RWPE2 (cell line): ENCODE measurements at regions not wholly inside any gene's neighbourhood (a gene's known extent, or its start where the extent isn't known, plus 50 kb on each side); places are given as distances from the start of the nearest gene placed in this dataset.

Experiments
- ATAC-seq: fragments of 200-7000 bp; cut with Tn5 transposase; 3 replicates; pipeline ENCODE4 v1.9.1; 2021; ENCODE audit warnings: low read depth
- DNase-seq: peaks from one replicate; pipeline ENCODE4 v3.0.0-alpha.2; 2020; ENCODE audit warnings: low spot score
- H3K27ac ChIP-seq: fragments of 450-650 bp; 2 replicates; pipeline ENCODE4 v1.5.1; 2017; ENCODE audit warnings: mild to moderate bottlenecking; ENCODE audit not compliant: poor library complexity, severe bottlenecking
- H3K27me3 ChIP-seq: fragments of 250-450 bp; sonication (Bioruptor Pico); 2 replicates; pipeline ENCODE4 v1.5.1; 2021; ENCODE audit warnings: mild to moderate bottlenecking, moderate library complexity; ENCODE audit not compliant: insufficient read depth, poor library complexity, severe bottlenecking
- H3K36me3 ChIP-seq: fragments of 250-450 bp; sonication (Bioruptor Pico); 2 replicates; pipeline ENCODE4 v1.5.1; 2020; ENCODE audit warnings: low read depth, mild to moderate bottlenecking, moderate library complexity
- H3K4me1 ChIP-seq: fragments of 250-450 bp; sonication (Bioruptor Pico); 2 replicates; pipeline ENCODE4 v1.5.1; 2021; ENCODE audit warnings: mild to moderate bottlenecking, moderate library complexity; ENCODE audit not compliant: insufficient read depth, poor library complexity, severe bottlenecking
- H3K4me3 ChIP-seq: fragments of 250-450 bp; sonication (Bioruptor Pico); 2 replicates; pipeline ENCODE4 v1.5.1; 2021; ENCODE audit warnings: mild to moderate bottlenecking, moderate library complexity; ENCODE audit not compliant: severe bottlenecking
- H3K9me3 ChIP-seq: fragments of 250-450 bp; sonication (Bioruptor Pico); 2 replicates; pipeline ENCODE4 v1.5.1; 2021; ENCODE audit warnings: mild to moderate bottlenecking, moderate library complexity; ENCODE audit not compliant: severe bottlenecking
- TF ChIP-seq, protein P1 (sequence below): fragments of 450-650 bp; IDR thresholded peaks from one replicate; pipeline ENCODE4 v1.5.1; 2017; ENCODE audit warnings: mild to moderate bottlenecking, moderate library complexity; ENCODE audit not compliant: poor library complexity, severe bottlenecking

DNA sequence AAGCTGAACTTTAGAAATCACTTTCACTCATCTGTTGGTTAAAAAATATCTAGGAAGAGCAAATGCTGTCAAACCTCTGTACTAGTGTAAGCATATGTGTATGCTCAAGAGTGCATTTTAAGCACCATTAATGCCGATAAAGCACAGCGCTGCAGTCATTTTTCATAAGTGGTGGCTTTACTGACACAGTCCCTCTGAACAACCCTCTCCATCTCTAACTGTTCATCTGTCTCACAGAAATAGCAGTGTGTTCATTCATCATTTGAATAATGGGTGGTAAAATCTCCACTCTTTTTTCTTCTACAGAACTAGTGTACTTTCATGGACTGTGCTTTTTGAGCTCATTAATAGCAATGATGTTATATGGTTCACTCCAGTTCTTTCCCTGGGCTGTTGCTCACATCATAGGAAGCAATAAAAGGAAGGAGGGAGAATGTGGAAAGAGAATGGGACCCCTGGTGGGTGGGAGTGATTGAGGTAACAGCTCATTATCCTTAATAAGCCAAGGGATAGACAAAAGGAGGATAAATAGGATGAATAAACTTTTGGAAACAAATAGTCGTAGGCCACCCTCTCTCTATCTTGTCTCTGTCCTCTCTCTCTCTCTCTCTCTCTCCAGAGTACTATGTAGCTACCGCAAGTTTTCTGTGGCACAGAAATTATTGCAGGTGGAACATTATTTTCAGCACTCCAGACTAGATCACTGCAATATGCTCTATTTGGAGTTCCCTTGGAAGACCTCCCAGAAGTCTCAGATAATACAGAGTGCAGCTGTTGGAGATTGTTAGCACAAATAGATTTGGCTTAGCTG lies 117.9 kb upstream of the PRDM9 start:
- Histone ChIP-seq H3K27ac (no peak overlapping the region), H3K27me3 (no peaks in the 10 kb centered on the region), H3K9me3 (no peaks in the 10 kb centered on the region), H3K4me3 (no peak overlapping the region), H3K36me3 (no peaks in the 10 kb centered on the region), H3K4me1 (no peaks in the 10 kb centered on the region)
- TF ChIP-seq, protein P1, sequence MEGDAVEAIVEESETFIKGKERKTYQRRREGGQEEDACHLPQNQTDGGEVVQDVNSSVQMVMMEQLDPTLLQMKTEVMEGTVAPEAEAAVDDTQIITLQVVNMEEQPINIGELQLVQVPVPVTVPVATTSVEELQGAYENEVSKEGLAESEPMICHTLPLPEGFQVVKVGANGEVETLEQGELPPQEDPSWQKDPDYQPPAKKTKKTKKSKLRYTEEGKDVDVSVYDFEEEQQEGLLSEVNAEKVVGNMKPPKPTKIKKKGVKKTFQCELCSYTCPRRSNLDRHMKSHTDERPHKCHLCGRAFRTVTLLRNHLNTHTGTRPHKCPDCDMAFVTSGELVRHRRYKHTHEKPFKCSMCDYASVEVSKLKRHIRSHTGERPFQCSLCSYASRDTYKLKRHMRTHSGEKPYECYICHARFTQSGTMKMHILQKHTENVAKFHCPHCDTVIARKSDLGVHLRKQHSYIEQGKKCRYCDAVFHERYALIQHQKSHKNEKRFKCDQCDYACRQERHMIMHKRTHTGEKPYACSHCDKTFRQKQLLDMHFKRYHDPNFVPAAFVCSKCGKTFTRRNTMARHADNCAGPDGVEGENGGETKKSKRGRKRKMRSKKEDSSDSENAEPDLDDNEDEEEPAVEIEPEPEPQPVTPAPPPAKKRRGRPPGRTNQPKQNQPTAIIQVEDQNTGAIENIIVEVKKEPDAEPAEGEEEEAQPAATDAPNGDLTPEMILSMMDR: no peak
- DNase-seq: no peak
- ATAC-seq: no peak

DNA sequence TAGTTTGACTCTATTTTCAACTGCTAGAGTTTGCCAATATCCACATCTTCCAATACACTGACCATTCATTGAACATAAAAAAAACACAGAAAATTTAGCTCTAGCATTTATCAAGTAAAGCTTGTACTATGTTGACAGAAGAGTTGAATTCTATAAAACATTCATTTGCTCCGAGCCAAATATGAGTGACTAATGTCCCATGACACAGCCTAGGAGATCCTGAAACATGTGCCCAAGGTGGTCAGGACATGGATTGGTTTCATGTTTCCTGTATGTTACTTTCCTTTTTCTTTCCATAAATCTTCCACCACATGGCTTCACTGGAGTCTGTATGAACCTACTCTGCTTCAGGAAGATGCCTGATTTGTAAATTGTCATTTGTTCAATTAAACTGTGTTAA lies 122.4 kb upstream of the PRDM9 start:
- DNase-seq (no peak), ATAC-seq (peak; percentile 21; the same call in 1 of the 3 replicates)
- Histone ChIP-seq H3K4me1 (no peaks in the 10 kb centered on the region), H3K27me3 (no peaks in the 10 kb centered on the region), H3K9me3 (no peaks in the 10 kb centered on the region), H3K4me3 (no peak overlapping the region), H3K36me3 (no peaks in the 10 kb centered on the region), H3K27ac (no peak overlapping the region)
- TF ChIP-seq, protein P1: no peak

DNA sequence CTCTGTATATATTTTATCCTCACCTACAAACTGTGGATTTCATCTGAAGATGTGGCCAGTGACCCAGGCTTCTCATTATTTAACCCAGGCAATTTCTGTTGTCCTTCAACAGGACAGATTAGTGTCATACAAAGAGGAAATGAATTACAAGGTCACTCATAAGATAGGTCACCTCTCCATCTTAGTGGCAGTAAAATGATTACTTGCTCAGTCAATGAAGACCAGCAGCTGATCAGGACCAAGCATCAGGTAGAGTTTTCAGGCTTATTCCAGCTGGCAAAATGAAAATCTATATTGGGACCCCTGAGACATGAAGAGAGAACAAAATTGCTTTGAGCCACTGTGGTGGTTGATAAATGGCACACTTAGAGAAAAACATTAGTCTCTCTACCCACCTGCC lies 135.2 kb upstream of the PRDM9 start:
- ATAC-seq (no peak), DNase-seq (no peak)
- no peaks in the 10 kb centered on the region for H3K4me1 ChIP-seq
- no peaks in the 10 kb centered on the region for H3K36me3 ChIP-seq
- no peaks in the 10 kb centered on the region for H3K27me3 ChIP-seq
- TF ChIP-seq, protein P1: no peak
- H3K27ac ChIP-seq: no peak overlapping the region
- H3K9me3 ChIP-seq: no peaks in the 10 kb centered on the region
- H3K4me3 ChIP-seq: no peak overlapping the region

DNA sequence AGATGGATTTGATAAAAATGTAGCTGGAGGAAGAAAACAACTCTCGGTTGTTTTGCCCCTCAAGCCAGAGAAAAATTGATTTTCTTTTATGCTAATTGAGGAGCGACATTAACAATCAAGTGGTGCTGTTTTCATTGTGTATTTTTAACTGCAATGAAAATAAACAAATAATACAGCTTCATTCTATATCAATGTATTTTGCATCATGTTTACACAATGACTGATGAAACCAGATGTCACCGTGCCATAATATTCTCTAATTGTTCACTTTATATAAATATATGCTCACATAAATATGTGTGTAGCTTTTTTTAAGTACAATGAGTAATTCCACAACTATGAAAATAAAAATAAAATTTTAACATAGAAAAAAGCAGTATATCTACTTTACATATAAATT lies 139.0 kb upstream of the PRDM9 start:
- Histone ChIP-seq H3K36me3 (no peaks in the 10 kb centered on the region), H3K4me3 (no peak overlapping the region), H3K27ac (no peak overlapping the region), H3K9me3 (no peaks in the 10 kb centered on the region), H3K4me1 (no peaks in the 10 kb centered on the region), H3K27me3 (no peaks in the 10 kb centered on the region)
- ATAC-seq (no peak), DNase-seq (no peak)
- TF ChIP-seq, protein P1: no peak

DNA sequence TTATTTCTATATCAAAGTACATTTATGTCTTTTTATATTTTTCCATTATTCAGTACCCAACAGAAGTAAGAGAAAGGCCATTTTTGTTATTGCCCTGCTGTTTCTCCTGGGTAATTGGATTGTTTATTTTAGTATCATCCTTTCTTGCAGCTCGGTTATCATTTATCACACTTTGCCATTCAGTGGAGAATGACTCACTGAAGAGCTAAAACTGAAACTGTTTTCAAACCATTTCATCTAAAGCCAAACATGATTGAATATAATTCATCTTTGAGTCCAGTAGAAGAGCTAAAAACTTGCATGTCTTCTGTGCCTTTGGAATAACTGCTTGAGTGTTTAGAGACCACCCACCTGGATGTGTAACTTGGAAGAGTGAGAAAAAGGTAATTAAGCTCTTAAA lies 139.5 kb upstream of the PRDM9 start:
- Histone ChIP-seq H3K36me3 (no peaks in the 10 kb centered on the region), H3K4me3 (no peak overlapping the region), H3K9me3 (no peaks in the 10 kb centered on the region), H3K4me1 (no peaks in the 10 kb centered on the region), H3K27me3 (no peaks in the 10 kb centered on the region), H3K27ac (no peak overlapping the region)
- TF ChIP-seq, protein P1: no peak
- no peak for ATAC-seq
- no peak for DNase-seq
